DMS 273 treated with DMSO at 0.1 percent for 48 hours (cell line): ENCODE measurements at regions not wholly inside any gene's neighbourhood (a gene's known extent, or its start where the extent isn't known, plus 50 kb on each side); places are given as distances from the start of the nearest gene placed in this dataset.

Experiments used
- DNase-seq: peaks from one replicate; lab custom pipeline; 2025; lab: John Stamatoyannopoulos, UW

- no peak for DNase-seq
Observed at GRCh38 chr14:97517566-97518234, 720.5 kb downstream of the VRK1 start.

GRCh38 chr14:97523936-97524335, 726.8 kb downstream of the VRK1 start:
- no peak for DNase-seq

GRCh38 chr14:97524589-97525319, 727.6 kb downstream of the VRK1 start:
- DNase-seq, result no peak

- no peak for DNase-seq
Observed at GRCh38 chr14:97527993-97528392, 730.8 kb downstream of the VRK1 start.

GRCh38 chr14:97532052-97532451, 734.9 kb downstream of the VRK1 start:
- DNase-seq, result no peak

- DNase-seq, result no peak
Observed at GRCh38 chr14:97536421-97536820, 739.2 kb downstream of the VRK1 start.

GRCh38 chr14:97538749-97539410, 741.7 kb downstream of the VRK1 start:
- no peak for DNase-seq

- no peak for DNase-seq
Observed at GRCh38 chr14:97539411-97539795, 742.2 kb downstream of the VRK1 start.

GRCh38 chr14:97539884-97540283, 742.7 kb downstream of the VRK1 start:
- DNase-seq, result no peak

GRCh38 chr14:97543221-97543620, 746.0 kb downstream of the VRK1 start:
- DNase-seq, result no peak

- no peak for DNase-seq
Observed at GRCh38 chr14:97543816-97544215, 746.6 kb downstream of the VRK1 start.

GRCh38 chr14:97544571-97544970, 747.4 kb downstream of the VRK1 start:
- no peak for DNase-seq

GRCh38 chr14:97546491-97547230, 749.5 kb downstream of the VRK1 start:
- DNase-seq, result no peak

- DNase-seq, result no peak
Observed at GRCh38 chr14:97550463-97550862, 753.3 kb downstream of the VRK1 start.

- no peak for DNase-seq
Observed at GRCh38 chr14:97554597-97554996, 757.4 kb downstream of the VRK1 start.

- DNase-seq, result no peak
Observed at GRCh38 chr14:97564334-97564733, 767.2 kb downstream of the VRK1 start.

GRCh38 chr14:97571201-97571600, 774.0 kb downstream of the VRK1 start:
- DNase-seq, result no peak

GRCh38 chr14:97571866-97572555, 774.8 kb downstream of the VRK1 start:
- no peak for DNase-seq

- no peak for DNase-seq
Observed at GRCh38 chr14:97572583-97573458, 775.6 kb downstream of the VRK1 start.

GRCh38 chr14:97575677-97576076, 778.5 kb downstream of the VRK1 start:
- no peak for DNase-seq

GRCh38 chr14:97578982-97579548, 781.9 kb downstream of the VRK1 start:
- DNase-seq, result no peak
